IMR-90 (cell line): ENCODE measurements at regions not wholly inside any gene's neighbourhood (a gene's known extent, or its start where the extent isn't known, plus 50 kb on each side); places are given as distances from the start of the nearest gene placed in this dataset.

ENCODE experiments used
- ATAC-seq: fragments of 200-7000 bp; cut with Tn5 transposase; 2 replicates; pipeline ENCODE4 v1.9.1; 2020; ENCODE audit warnings: low read depth, mild to moderate bottlenecking, moderate library complexity
- BruUV-seq: library from RNA; stranded (reverse); fragments of 400-500 nt; replicated peaks from 2 replicates; lab custom pipeline; 2021; lab: Mats Ljungman, UMichigan
- CTCF ChIA-PET: fragments of 300-600 bp; formaldehyde crosslinking; extraction: SDS; loops from one replicate; lab custom pipeline; 2021; ENCODE audit warnings: antibody characterized with exemption; lab: Yijun Ruan, JAX
- POLR2A ChIA-PET: fragments of 300-600 bp; sonication (Branson Sonifier 250); formaldehyde crosslinking; loops from one replicate; lab custom pipeline; 2022; ENCODE audit warnings: antibody characterized with exemption; ENCODE audit not compliant: unreplicated experiment; lab: Charles Lee
- DNase-seq: peaks from one replicate; pipeline ENCODE4 v3.0.0; 2013
- H2AFZ ChIP-seq: replicated peaks from 2 replicates; pipeline ENCODE3; 2013; ENCODE audit warnings: low read length, mild to moderate bottlenecking; ENCODE audit not compliant: poor library complexity
- H2AK5ac ChIP-seq: 2 replicates; pipeline ENCODE4 v1.6.1; 2013; ENCODE audit warnings: low read depth, low read length, inconsistent platforms
- H2AK9ac ChIP-seq: replicated peaks from 2 replicates; pipeline ENCODE3; 2013; ENCODE audit warnings: mild to moderate bottlenecking, low read depth, low read length, moderate library complexity; ENCODE audit not compliant: poor library complexity
- H2BK120ac ChIP-seq: 2 replicates; pipeline ENCODE4 v1.6.1; 2013; ENCODE audit warnings: low read depth, low read length, inconsistent platforms
- H2BK15ac ChIP-seq: 3 replicates; pipeline ENCODE4 v1.6.1; 2013; ENCODE audit warnings: low read depth, low read length, inconsistent platforms
- H2BK20ac ChIP-seq: 2 replicates; pipeline ENCODE4 v1.6.1; 2013; ENCODE audit warnings: low read depth, mild to moderate bottlenecking, inconsistent platforms, low read length, moderate library complexity
- H2BK5ac ChIP-seq: 2 replicates; pipeline ENCODE4 v1.6.1; 2013; ENCODE audit warnings: mild to moderate bottlenecking, low read depth, low read length, inconsistent platforms; ENCODE audit not compliant: poor library complexity, severe bottlenecking
- H3K14ac ChIP-seq: replicated peaks from 2 replicates; pipeline ENCODE4 v1.6.1; 2013; ENCODE audit warnings: low read depth, low read length, inconsistent platforms
- H3K18ac ChIP-seq: 2 replicates; pipeline ENCODE4 v1.6.1; 2013; ENCODE audit warnings: low read depth, low read length, control low read depth
- H3K23ac ChIP-seq: 2 replicates; pipeline ENCODE4 v1.6.1; 2013; ENCODE audit warnings: low read depth, low read length, inconsistent platforms
- H3K27ac ChIP-seq: 2 replicates; pipeline ENCODE4 v1.5.1; 2013; ENCODE audit warnings: mild to moderate bottlenecking, control low read depth, low read length; ENCODE audit not compliant: insufficient read depth
- H3K27me3 ChIP-seq: 2 replicates; pipeline ENCODE4 v1.6.1; 2013; ENCODE audit warnings: low read length; ENCODE audit not compliant: control insufficient read depth, insufficient read depth
- H3K36me3 ChIP-seq: 2 replicates; pipeline ENCODE4 v1.6.1; 2013; ENCODE audit warnings: low read length, mixed read lengths; ENCODE audit not compliant: control insufficient read depth, insufficient read depth
- H3K4ac ChIP-seq: 2 replicates; pipeline ENCODE4 v1.6.1; 2013; ENCODE audit warnings: low read depth, low read length, inconsistent platforms
- H3K4me1 ChIP-seq: 2 replicates; pipeline ENCODE4 v1.6.1; 2013; ENCODE audit warnings: low read length, mixed read lengths; ENCODE audit not compliant: control insufficient read depth, insufficient read depth
- H3K4me2 ChIP-seq: 2 replicates; pipeline ENCODE4 v1.6.1; 2013; ENCODE audit warnings: low read depth, mild to moderate bottlenecking, control low read depth, low read length, moderate library complexity
- H3K4me3 ChIP-seq: 2 replicates; pipeline ENCODE4 v1.5.1; 2013; ENCODE audit warnings: low read depth, mild to moderate bottlenecking, control low read depth, low read length, moderate library complexity; ENCODE audit not compliant: insufficient read depth
- H3K56ac ChIP-seq: 2 replicates; pipeline ENCODE4 v1.6.1; 2013; ENCODE audit warnings: low read length, inconsistent platforms; ENCODE audit not compliant: insufficient read depth; ENCODE audit errors: extremely low read depth
- H3K79me1 ChIP-seq, 2 experiments: 2 replicates each; pipeline ENCODE4 v1.6.1; 2013; ENCODE audit warnings: low read length in 2 of 2, inconsistent platforms in 1 of 2, low read depth in 1 of 2
- H3K9ac ChIP-seq: 2 replicates; pipeline ENCODE4 v1.6.1; 2013; ENCODE audit warnings: low read depth, low read length, control low read depth
- H3K9me1 ChIP-seq: 2 replicates; pipeline ENCODE4 v1.6.1; 2013; ENCODE audit warnings: low read length, inconsistent platforms; ENCODE audit not compliant: insufficient read depth
- H3K9me3 ChIP-seq: 2 replicates; pipeline ENCODE4 v1.6.1; 2013; ENCODE audit warnings: low read length; ENCODE audit not compliant: control insufficient read depth, insufficient read depth
- H4K20me1 ChIP-seq: 2 replicates; pipeline ENCODE4 v1.6.1; 2013; ENCODE audit warnings: low read length, inconsistent platforms; ENCODE audit not compliant: insufficient read depth
- H4K5ac ChIP-seq: 2 replicates; pipeline ENCODE4 v1.6.1; 2013; ENCODE audit warnings: mild to moderate bottlenecking, low read depth, low read length, control low read depth
- H4K8ac ChIP-seq, 2 experiments: 2 replicates each; pipeline ENCODE4 v1.6.1; 2013; ENCODE audit warnings: low read depth in 2 of 2, low read length in 2 of 2, control low read depth in 1 of 2, inconsistent platforms in 1 of 2
- H4K91ac ChIP-seq: 2 replicates; pipeline ENCODE4 v1.6.1; 2013; ENCODE audit warnings: low read depth, low read length, inconsistent platforms; ENCODE audit not compliant: insufficient read depth
- BHLHE40 ChIP-seq: fragments of 150-350 bp; IDR thresholded peaks from 2 replicates; pipeline ENCODE4 v1.6.1; 2016; ENCODE audit warnings: mild to moderate bottlenecking, low read depth, low read length
- CEBPB ChIP-seq: IDR thresholded peaks from 2 replicates; pipeline ENCODE4 v1.6.1; 2012; ENCODE audit warnings: low read depth, low read length, improper control_type of control experiment
- CHD1 ChIP-seq: IDR thresholded peaks from 2 replicates; pipeline ENCODE4 v1.6.1; 2012; ENCODE audit warnings: low read depth, low read length, improper control_type of control experiment
- FOS ChIP-seq: fragments of 150-350 bp; IDR thresholded peaks from 2 replicates; pipeline ENCODE4 v1.6.1; 2016; ENCODE audit warnings: low read depth, low read length
- MAFK ChIP-seq: IDR thresholded peaks from 2 replicates; pipeline ENCODE4 v1.6.1; 2012; ENCODE audit warnings: low read depth, low read length, improper control_type of control experiment
- MAZ ChIP-seq: IDR thresholded peaks from 2 replicates; pipeline ENCODE4 v1.6.1; 2012; ENCODE audit warnings: low read depth, mild to moderate bottlenecking, low read length, improper control_type of control experiment, moderate library complexity, borderline replicate concordance
- MXI1 ChIP-seq: IDR thresholded peaks from 2 replicates; pipeline ENCODE4 v1.6.1; 2012; ENCODE audit warnings: low read depth, mild to moderate bottlenecking, low read length, moderate library complexity, borderline replicate concordance
- NFE2L2 ChIP-seq: fragments of 150-350 bp; IDR thresholded peaks from 2 replicates; pipeline ENCODE4 v1.6.1; 2016; ENCODE audit warnings: low read depth, mild to moderate bottlenecking, low read length
- POLR2A ChIP-seq: IDR thresholded peaks from 2 replicates; pipeline ENCODE4 v1.6.1; 2012; ENCODE audit warnings: mild to moderate bottlenecking, low read depth, low read length
- RAD21 ChIP-seq: IDR thresholded peaks from 2 replicates; pipeline ENCODE4 v1.6.1; 2012; ENCODE audit warnings: low read length, improper control_type of control experiment
- RCOR1 ChIP-seq: IDR thresholded peaks from 2 replicates; pipeline ENCODE4 v1.6.1; 2012; ENCODE audit warnings: mild to moderate bottlenecking, low read length, improper control_type of control experiment; ENCODE audit not compliant: insufficient replicate concordance
- RFX5 ChIP-seq: IDR thresholded peaks from 2 replicates; pipeline ENCODE4 v1.8.0; 2012; ENCODE audit warnings: low read depth, mild to moderate bottlenecking, low read length, moderate library complexity
- SMC3 ChIP-seq: fragments of 150-350 bp; IDR thresholded peaks from 2 replicates; pipeline ENCODE4 v1.6.1; 2016; ENCODE audit warnings: low read depth, mild to moderate bottlenecking, antibody characterized with exemption, low read length, moderate library complexity
- WGBS, 2 experiments: methylation state at CpG; one replicate each; pipeline versions ENCODE4 v1.1.5 to v1.1.7; 2013; ENCODE audit warnings: missing lambda C conversion rate in 2 of 2; ENCODE audit not compliant: insufficient read length in 1 of 2; ENCODE audit errors: extremely low coverage in 2 of 2; 5-methylcytosine and 5-hydroxymethylcytosine counted together
- dilution Hi-C: fragments of 300-500 bp; cut with HindIII; formaldehyde crosslinking; loops from one replicate; pipeline ENCODE4 v1.14.3; 2018; ENCODE audit warnings: low sequenced_read_pairs; ENCODE audit not compliant: unreplicated experiment
- in situ Hi-C: fragments of 300-500 bp; cut with MboI; formaldehyde crosslinking; loops from 3 replicates; pipeline ENCODE4 v1.14.3; 2019; ENCODE audit warnings: low sequenced_read_pairs, inconsistent platforms, mixed read lengths
- intact Hi-C: fragments of 100-400 bp; cut with micrococcal nuclease; formaldehyde crosslinking; loops from 2 replicates; pipeline ENCODE4 v1.10.0; 2022
- TF ChIP-seq, protein P1 (sequence below): fragments of 150-350 bp; IDR thresholded peaks from 2 replicates; pipeline ENCODE4 v1.6.1; 2016; ENCODE audit warnings: low read depth, mild to moderate bottlenecking, low read length, moderate library complexity, borderline replicate concordance
- TF ChIP-seq, protein P2 (sequence below): conservative IDR thresholded peaks from 2 replicates; pipeline ENCODE4 v1.5.1; 2012; ENCODE audit warnings: mild to moderate bottlenecking, low read depth, low read length, improper control_type of control experiment
- TF ChIP-seq, protein P3 (sequence below): fragments of 150-350 bp; IDR thresholded peaks from 2 replicates; pipeline ENCODE4 v1.6.1; 2017; ENCODE audit warnings: mild to moderate bottlenecking, antibody characterized with exemption, low read length, low read depth

DNA sequence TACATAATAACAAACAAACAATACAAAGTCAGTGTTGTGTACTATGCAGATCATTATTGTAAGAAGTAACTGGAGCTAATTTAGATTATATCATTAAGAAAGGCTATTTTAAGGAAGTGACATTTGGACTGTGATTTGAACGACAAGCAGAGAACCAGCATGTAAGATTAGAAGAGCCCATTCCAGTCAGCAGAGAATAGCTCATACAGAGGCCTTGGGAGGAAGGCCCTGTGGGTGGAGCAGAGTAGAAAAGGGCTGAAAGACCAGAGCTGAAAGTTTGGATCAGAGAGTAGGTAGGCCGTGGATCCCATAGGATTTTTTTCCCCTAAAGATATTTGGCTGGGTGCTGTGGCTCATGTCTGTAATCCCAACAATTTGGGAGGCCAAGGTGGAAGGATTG, 190.1 kb downstream of the OMA1 start:
- Histone ChIP-seq H3K18ac (no peak overlapping the region), H3K36me3 (no peaks in the 10 kb centered on the region), H3K79me1 (no peaks in the 10 kb centered on the region), H3K9ac (no peak overlapping the region), H2BK120ac (no peak overlapping the region), H3K4me3 (no peak overlapping the region), H3K27me3 (no peaks in the 10 kb centered on the region; the same call in 1 of the 2 replicates), H3K9me3 (no peaks in the 10 kb centered on the region), H3K56ac (no peak overlapping the region), H2BK5ac (no peak overlapping the region), H4K91ac (no peak overlapping the region), H3K27ac (no peak overlapping the region), H2BK15ac (no peak overlapping the region), H2AFZ (no peak overlapping the region), H3K4me1 (no peaks in the 10 kb centered on the region), H4K5ac (no peak overlapping the region), H2BK20ac (no peak overlapping the region), H3K9me1 (no peaks in the 10 kb centered on the region), H4K20me1 (no peaks in the 10 kb centered on the region), H3K14ac (no peak overlapping the region), H3K4ac (no peak overlapping the region), H3K4me2 (no peak overlapping the region), H2AK5ac (no peak overlapping the region), H2AK9ac (no peak overlapping the region), H3K23ac (no peak overlapping the region), H4K8ac (no peak overlapping the region)
- intact Hi-C loops (no loop called here), dilution Hi-C loops (no loop called here), in situ Hi-C loops (no loop called here)
- ATAC-seq, result no peak
- ChIA-PET POLR2A (no interaction called here), CTCF (interaction anchor here (0.9 kb wide), 1 partner anchor 159 kb away, joined by 3 read pairs; no protein-coding TSS in a partner anchor)
- no peak for DNase-seq
- no peak for TF ChIP-seq FOS
- no peak for TF ChIP-seq SMC3
- TF ChIP-seq BHLHE40, result no peak
- TF ChIP-seq, protein P1, sequence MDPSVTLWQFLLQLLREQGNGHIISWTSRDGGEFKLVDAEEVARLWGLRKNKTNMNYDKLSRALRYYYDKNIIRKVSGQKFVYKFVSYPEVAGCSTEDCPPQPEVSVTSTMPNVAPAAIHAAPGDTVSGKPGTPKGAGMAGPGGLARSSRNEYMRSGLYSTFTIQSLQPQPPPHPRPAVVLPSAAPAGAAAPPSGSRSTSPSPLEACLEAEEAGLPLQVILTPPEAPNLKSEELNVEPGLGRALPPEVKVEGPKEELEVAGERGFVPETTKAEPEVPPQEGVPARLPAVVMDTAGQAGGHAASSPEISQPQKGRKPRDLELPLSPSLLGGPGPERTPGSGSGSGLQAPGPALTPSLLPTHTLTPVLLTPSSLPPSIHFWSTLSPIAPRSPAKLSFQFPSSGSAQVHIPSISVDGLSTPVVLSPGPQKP, result no peak
- no peak for TF ChIP-seq RCOR1
- TF ChIP-seq, protein P2, sequence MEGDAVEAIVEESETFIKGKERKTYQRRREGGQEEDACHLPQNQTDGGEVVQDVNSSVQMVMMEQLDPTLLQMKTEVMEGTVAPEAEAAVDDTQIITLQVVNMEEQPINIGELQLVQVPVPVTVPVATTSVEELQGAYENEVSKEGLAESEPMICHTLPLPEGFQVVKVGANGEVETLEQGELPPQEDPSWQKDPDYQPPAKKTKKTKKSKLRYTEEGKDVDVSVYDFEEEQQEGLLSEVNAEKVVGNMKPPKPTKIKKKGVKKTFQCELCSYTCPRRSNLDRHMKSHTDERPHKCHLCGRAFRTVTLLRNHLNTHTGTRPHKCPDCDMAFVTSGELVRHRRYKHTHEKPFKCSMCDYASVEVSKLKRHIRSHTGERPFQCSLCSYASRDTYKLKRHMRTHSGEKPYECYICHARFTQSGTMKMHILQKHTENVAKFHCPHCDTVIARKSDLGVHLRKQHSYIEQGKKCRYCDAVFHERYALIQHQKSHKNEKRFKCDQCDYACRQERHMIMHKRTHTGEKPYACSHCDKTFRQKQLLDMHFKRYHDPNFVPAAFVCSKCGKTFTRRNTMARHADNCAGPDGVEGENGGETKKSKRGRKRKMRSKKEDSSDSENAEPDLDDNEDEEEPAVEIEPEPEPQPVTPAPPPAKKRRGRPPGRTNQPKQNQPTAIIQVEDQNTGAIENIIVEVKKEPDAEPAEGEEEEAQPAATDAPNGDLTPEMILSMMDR, result no peak
- no peak for TF ChIP-seq RFX5
- TF ChIP-seq POLR2A, result no peak
- TF ChIP-seq MAZ, result no peak
- TF ChIP-seq RAD21, result no peak
- no peak for TF ChIP-seq NFE2L2
- TF ChIP-seq MXI1, result no peak
- no peak for TF ChIP-seq CEBPB
- TF ChIP-seq, protein P3, sequence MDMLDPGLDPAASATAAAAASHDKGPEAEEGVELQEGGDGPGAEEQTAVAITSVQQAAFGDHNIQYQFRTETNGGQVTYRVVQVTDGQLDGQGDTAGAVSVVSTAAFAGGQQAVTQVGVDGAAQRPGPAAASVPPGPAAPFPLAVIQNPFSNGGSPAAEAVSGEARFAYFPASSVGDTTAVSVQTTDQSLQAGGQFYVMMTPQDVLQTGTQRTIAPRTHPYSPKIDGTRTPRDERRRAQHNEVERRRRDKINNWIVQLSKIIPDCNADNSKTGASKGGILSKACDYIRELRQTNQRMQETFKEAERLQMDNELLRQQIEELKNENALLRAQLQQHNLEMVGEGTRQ, result no peak
- TF ChIP-seq MAFK, result no peak
- no peak for TF ChIP-seq CHD1
- BruUV-seq, result no TSS peak
- WGBS, 2 experiments, result no CpG with 5 or more reads among the region's 2 CpGs
